HepG2 (cell line): ENCODE measurements at regions not wholly inside any gene's neighbourhood (a gene's known extent, or its start where the extent isn't known, plus 50 kb on each side); places are given as distances from the start of the nearest gene placed in this dataset.

ENCODE experiments used
- ATAC-seq: fragments of 200-7000 bp; cut with Tn5 transposase; 3 replicates; pipeline ENCODE4 v1.9.1; 2020; ENCODE audit warnings: mild to moderate bottlenecking, moderate library complexity
- BruUV-seq: library from RNA; stranded (reverse); fragments of 400-500 nt; replicated peaks from 2 replicates; lab custom pipeline; 2021; lab: Mats Ljungman, UMichigan
- CTCF ChIA-PET: fragments of 300-600 bp; formaldehyde crosslinking; extraction: SDS; loops from one replicate; lab custom pipeline; 2021; ENCODE audit warnings: low total read pairs, inconsistent platforms, low intra/inter-chr PET ratio; lab: Yijun Ruan, JAX
- POLR2A ChIA-PET: fragments of 350-600 bp; sonication (Branson Sonifier 250); formaldehyde crosslinking; loops from one replicate; lab custom pipeline; 2020; ENCODE audit warnings: antibody characterized with exemption, inconsistent platforms; lab: Yijun Ruan, JAX
- DNase-seq: peaks from one replicate; pipeline ENCODE4 v3.0.0-alpha.2; 2015; ENCODE audit warnings: low spot score
- FAIRE-seq: peaks from 3 replicates; lab custom pipeline; 2011; peaks lifted over from hg19 to GRCh38; lab: Jason Lieb, UNC
- H2AFZ ChIP-seq: one replicate; pipeline ENCODE4 v1.6.1; 2011; ENCODE audit warnings: low read length, inconsistent platforms
- H3K27ac ChIP-seq: fragments of 300-600 bp; 3 replicates; pipeline ENCODE4 v1.8.0; 2011; ENCODE audit warnings: mixed run types, mild to moderate bottlenecking, mixed read lengths, low read length, inconsistent platforms; ENCODE audit not compliant: insufficient read depth; ENCODE audit errors: extremely low read length
- H3K27me3 ChIP-seq, 2 experiments: fragments of 200-600 bp in 1 of 2; 2 replicates in 1 of 2; 3 replicates in 1 of 2; pipeline versions ENCODE4 v1.6.0 to v1.8.0; 2011; ENCODE audit warnings: low read length in 2 of 2, mild to moderate bottlenecking in 2 of 2, moderate library complexity in 2 of 2, inconsistent platforms in 1 of 2; ENCODE audit not compliant: insufficient read depth in 2 of 2, control insufficient read depth in 1 of 2
- H3K36me3 ChIP-seq, 2 experiments: fragments of 200-600 bp in 1 of 2; replicated peaks in 1 of 2; 2 replicates in 1 of 2; 3 replicates in 1 of 2; pipeline versions ENCODE4 v1.5.1 to v1.8.0; 2011; ENCODE audit warnings: low read length in 2 of 2, inconsistent platforms in 1 of 2; ENCODE audit not compliant: insufficient read depth in 2 of 2, control insufficient read depth in 1 of 2
- H3K4me1 ChIP-seq: 2 replicates; pipeline ENCODE4 v1.5.1; 2012; ENCODE audit warnings: low read length, inconsistent platforms; ENCODE audit not compliant: insufficient read depth
- H3K4me2 ChIP-seq: 2 replicates; pipeline ENCODE4 v1.6.0; 2011; ENCODE audit warnings: low read depth, low read length, inconsistent platforms
- H3K4me3 ChIP-seq, 3 experiments: fragments of 200-600 bp in 1 of 3; sonication (generic), shearing (Covaris generic) in 1 of 3; replicated peaks in 1 of 3; 2 replicates each; pipeline ENCODE4 v1.5.1; 2011 to 2016; ENCODE audit warnings: low read length in 3 of 3, inconsistent platforms in 2 of 3, low read depth in 2 of 3, mild to moderate bottlenecking in 2 of 3, control low read depth in 1 of 3, mixed read lengths in 1 of 3; ENCODE audit not compliant: insufficient read depth in 1 of 3
- H3K79me2 ChIP-seq: one replicate; pipeline ENCODE4 v1.6.1; 2011; ENCODE audit warnings: low read length, inconsistent platforms; ENCODE audit not compliant: insufficient read depth
- H3K9ac ChIP-seq: 2 replicates; pipeline ENCODE4 v1.6.0; 2011; ENCODE audit warnings: mild to moderate bottlenecking, low read depth, low read length, inconsistent platforms; ENCODE audit not compliant: insufficient read depth
- H3K9me3 ChIP-seq: 2 replicates; pipeline ENCODE4 v1.5.1; 2012; ENCODE audit warnings: mild to moderate bottlenecking, low read length
- H4K20me1 ChIP-seq: 2 replicates; pipeline ENCODE4 v1.6.0; 2011; ENCODE audit warnings: inconsistent platforms, mild to moderate bottlenecking, low read length, moderate library complexity; ENCODE audit not compliant: insufficient read depth
- FOXO1 ChIP-seq: sonication (generic); formaldehyde crosslinking; IDR thresholded peaks from 2 replicates; pipeline ENCODE4 v1.4.0; 2020; ENCODE audit warnings: missing genetic modification reagents
- HMG20B ChIP-seq: conservative IDR thresholded peaks from 2 replicates; pipeline ENCODE4 v1.6.1; 2016; ENCODE audit warnings: missing genetic modification reagents, missing compliant biosample characterization
- MAFG ChIP-seq: sonication (generic); formaldehyde crosslinking; IDR thresholded peaks from 2 replicates; pipeline ENCODE4 v1.5.1; 2020; ENCODE audit warnings: mild to moderate bottlenecking, missing genetic modification reagents
- MXD4 ChIP-seq: IDR thresholded peaks from 2 replicates; pipeline ENCODE4 v1.6.1; 2016; ENCODE audit warnings: mild to moderate bottlenecking, missing biosample characterization, missing genetic modification reagents
- NFATC3 ChIP-seq: sonication (generic); formaldehyde crosslinking; IDR thresholded peaks from 2 replicates; pipeline ENCODE4 v1.5.1; 2020; ENCODE audit warnings: mild to moderate bottlenecking, missing genetic modification reagents
- TP53 ChIP-seq: sonication (generic); formaldehyde crosslinking; conservative IDR thresholded peaks from 2 replicates; pipeline ENCODE4 v1.4.0; 2020; ENCODE audit warnings: missing genetic modification reagents
- ZNF205 ChIP-seq: IDR thresholded peaks from 2 replicates; pipeline ENCODE4 v1.6.1; 2018; ENCODE audit warnings: missing biosample characterization, missing genetic modification reagents
- ZNF549 ChIP-seq: sonication (generic); formaldehyde crosslinking; IDR thresholded peaks from 2 replicates; pipeline ENCODE4 v1.5.0; 2020; ENCODE audit warnings: missing genetic modification reagents
- ZNF629 ChIP-seq: sonication (generic); formaldehyde crosslinking; conservative IDR thresholded peaks from 2 replicates; pipeline ENCODE4 v1.5.0; 2020; ENCODE audit warnings: missing genetic modification reagents
- WGBS: methylation state at CpG from one replicate; pipeline ENCODE4 v1.1.6; 2017; ENCODE audit warnings: low lambda C conversion rate; 5-methylcytosine and 5-hydroxymethylcytosine counted together
- in situ Hi-C: cut with HindIII; loops from 2 replicates; pipeline ENCODE4 v1.10.0; 2017; ENCODE audit warnings: low pct_unique_long_range_greater_than_20kb; ENCODE audit not compliant: extremely low pct_ligation_motif_present
- intact Hi-C: fragments of 100-400 bp; cut with micrococcal nuclease; formaldehyde crosslinking; loops from one replicate; pipeline ENCODE4 v1.10.0; 2022; ENCODE audit not compliant: unreplicated experiment
- TF ChIP-seq, protein P1 (sequence below): IDR thresholded peaks from 2 replicates; pipeline ENCODE4 v1.6.1; 2016; ENCODE audit warnings: control low read depth
- TF ChIP-seq, protein P2 (sequence below): IDR thresholded peaks from 2 replicates; pipeline ENCODE4 v1.6.1; 2012; ENCODE audit warnings: inconsistent platforms

DNA sequence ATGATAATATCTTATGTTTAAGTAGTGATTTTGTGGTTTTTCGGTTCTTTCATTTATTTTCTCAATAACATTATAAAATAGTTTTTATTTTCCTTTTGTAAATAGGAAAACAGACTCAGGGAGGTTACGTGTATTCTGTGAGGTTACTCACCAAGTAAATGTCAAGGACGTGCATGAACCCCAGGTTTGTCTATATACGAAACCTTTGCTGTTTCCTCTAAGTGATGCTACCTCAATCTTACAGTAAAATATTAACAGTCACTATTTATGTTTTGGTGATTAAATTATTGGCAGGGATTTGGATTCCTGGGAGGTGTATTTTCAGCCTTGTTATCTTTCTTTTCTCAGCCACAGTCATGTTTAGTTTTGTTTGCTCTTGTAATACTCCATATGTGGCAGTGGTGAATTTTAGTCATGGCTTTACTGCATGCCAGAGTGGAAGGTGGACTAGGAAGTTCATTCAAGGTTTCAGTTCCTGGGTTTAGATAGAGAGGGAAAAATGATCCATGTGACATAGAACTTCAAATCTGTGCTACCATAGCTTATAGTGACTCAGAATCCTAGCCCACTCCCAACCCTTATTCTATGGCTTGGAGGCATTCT lies 139.9 kb downstream of the ARL4A start (continued):
- no peak for TF ChIP-seq ZNF205 (CRISPR knock-in tag)
- TF ChIP-seq MXD4 (CRISPR knock-in tag), result no peak
- no peak for TF ChIP-seq HMG20B (CRISPR knock-in tag)
- no peak for TF ChIP-seq ZNF549
- TF ChIP-seq FOXO1, result no peak
- TF ChIP-seq, protein P1, sequence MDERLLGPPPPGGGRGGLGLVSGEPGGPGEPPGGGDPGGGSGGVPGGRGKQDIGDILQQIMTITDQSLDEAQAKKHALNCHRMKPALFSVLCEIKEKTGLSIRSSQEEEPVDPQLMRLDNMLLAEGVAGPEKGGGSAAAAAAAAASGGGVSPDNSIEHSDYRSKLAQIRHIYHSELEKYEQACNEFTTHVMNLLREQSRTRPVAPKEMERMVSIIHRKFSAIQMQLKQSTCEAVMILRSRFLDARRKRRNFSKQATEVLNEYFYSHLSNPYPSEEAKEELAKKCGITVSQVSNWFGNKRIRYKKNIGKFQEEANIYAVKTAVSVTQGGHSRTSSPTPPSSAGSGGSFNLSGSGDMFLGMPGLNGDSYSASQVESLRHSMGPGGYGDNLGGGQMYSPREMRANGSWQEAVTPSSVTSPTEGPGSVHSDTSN (CRISPR knock-in tag), result no peak

DNA sequence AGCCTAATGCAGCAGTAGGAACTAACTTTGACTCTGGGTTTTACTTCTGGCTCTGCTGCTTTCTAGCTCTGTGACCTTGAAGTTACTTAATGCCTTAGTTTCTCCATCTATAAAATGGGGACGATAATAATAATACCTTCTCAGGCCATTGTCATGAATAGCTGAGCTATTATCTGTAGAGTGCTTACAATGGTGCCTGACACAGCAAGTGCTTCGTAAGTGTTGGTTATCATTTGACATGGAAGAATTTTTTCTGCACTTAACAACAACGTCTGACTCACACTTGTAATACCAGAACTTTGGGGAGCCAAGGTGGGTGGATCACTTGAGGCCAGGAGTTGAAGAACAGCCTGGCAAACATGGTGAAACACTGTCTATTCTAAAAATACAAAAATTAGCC lies 140.5 kb downstream of the ARL4A start:
- intact Hi-C loops, result no loop called here
- no peak overlapping the region for H3K4me2 ChIP-seq
- H3K79me2 ChIP-seq, result no peaks in the 10 kb centered on the region
- WGBS, result 25% methylated on average over 3 of the region's 3 CpGs
- FAIRE-seq, result no peak
- H3K36me3 ChIP-seq, result no peaks in the 10 kb centered on the region
- H3K27me3 ChIP-seq, result no peaks in the 10 kb centered on the region
- in situ Hi-C loops, result no loop called here
- H3K4me3 ChIP-seq, result no peak overlapping the region
- H3K9ac ChIP-seq, result no peak overlapping the region
- TF ChIP-seq ZNF629 (CRISPR knock-in tag) (0 out of 2 replicates have a peak, but pooled peaks have one; percentile 28), TP53 (CRISPR knock-in tag) (no peak), MAFG (no peak), NFATC3 (CRISPR knock-in tag) (no peak)
- TF ChIP-seq, protein P2, sequence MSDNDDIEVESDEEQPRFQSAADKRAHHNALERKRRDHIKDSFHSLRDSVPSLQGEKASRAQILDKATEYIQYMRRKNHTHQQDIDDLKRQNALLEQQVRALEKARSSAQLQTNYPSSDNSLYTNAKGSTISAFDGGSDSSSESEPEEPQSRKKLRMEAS, result no peak
- H3K27ac ChIP-seq, result no peak overlapping the region
- DNase-seq, result no peak
- no peaks in the 10 kb centered on the region for H3K9me3 ChIP-seq
- ChIA-PET CTCF (no interaction called here), POLR2A (no interaction called here)
- H2AFZ ChIP-seq, result no peak overlapping the region
- ATAC-seq, result no peak
- no peaks in the 10 kb centered on the region for H3K4me1 ChIP-seq
- no TSS peak for BruUV-seq
- no peaks in the 10 kb centered on the region for H4K20me1 ChIP-seq
